A673 (cell line): ENCODE measurements at regions not wholly inside any gene's neighbourhood (a gene's known extent, or its start where the extent isn't known, plus 50 kb on each side); places are given as distances from the start of the nearest gene placed in this dataset.

Source experiments
- EZH2 ChIP-seq: fragments of 200-600 bp; sonication (generic); IDR thresholded peaks from 2 replicates; pipeline ENCODE4 v1.6.1; 2017; ENCODE audit warnings: borderline replicate concordance, low read depth, mild to moderate bottlenecking, mixed read lengths, antibody characterized with exemption, low read length; ENCODE audit not compliant: poor library complexity, severe bottlenecking
- TF ChIP-seq, protein P1 (sequence below): fragments of 300-800, 200-600 bp; sonication (generic); conservative IDR thresholded peaks from 2 replicates; pipeline ENCODE4 v1.5.1; 2017; ENCODE audit warnings: low read depth, mild to moderate bottlenecking, antibody characterized with exemption, low read length, moderate library complexity, mixed read lengths

DNA sequence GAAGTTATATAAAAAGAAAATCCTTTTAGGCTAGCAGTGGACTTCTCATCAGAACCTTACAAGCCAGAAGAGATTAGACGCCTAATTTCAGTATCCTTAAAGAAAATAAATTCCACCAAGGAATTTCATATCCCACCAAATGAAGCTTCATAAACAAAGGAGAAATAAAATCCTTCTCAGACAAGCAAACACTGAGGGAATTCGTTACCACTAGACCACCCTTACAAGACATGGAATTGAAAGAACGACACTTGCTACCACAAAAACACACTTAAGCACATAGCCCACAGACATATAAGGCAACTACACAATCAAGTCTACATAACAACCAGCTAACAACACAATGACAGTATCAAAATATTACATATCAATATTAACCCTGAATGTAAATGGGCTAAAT lies 299.2 kb downstream of the TOX3 start:
- TF ChIP-seq EZH2 = no peak
- TF ChIP-seq, protein P1, sequence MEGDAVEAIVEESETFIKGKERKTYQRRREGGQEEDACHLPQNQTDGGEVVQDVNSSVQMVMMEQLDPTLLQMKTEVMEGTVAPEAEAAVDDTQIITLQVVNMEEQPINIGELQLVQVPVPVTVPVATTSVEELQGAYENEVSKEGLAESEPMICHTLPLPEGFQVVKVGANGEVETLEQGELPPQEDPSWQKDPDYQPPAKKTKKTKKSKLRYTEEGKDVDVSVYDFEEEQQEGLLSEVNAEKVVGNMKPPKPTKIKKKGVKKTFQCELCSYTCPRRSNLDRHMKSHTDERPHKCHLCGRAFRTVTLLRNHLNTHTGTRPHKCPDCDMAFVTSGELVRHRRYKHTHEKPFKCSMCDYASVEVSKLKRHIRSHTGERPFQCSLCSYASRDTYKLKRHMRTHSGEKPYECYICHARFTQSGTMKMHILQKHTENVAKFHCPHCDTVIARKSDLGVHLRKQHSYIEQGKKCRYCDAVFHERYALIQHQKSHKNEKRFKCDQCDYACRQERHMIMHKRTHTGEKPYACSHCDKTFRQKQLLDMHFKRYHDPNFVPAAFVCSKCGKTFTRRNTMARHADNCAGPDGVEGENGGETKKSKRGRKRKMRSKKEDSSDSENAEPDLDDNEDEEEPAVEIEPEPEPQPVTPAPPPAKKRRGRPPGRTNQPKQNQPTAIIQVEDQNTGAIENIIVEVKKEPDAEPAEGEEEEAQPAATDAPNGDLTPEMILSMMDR = no peak
